GM19455 (cell line): ENCODE measurements at regions not wholly inside any gene's neighbourhood (a gene's known extent, or its start where the extent isn't known, plus 50 kb on each side); places are given as distances from the start of the nearest gene placed in this dataset.

Experiments
- ATAC-seq: cut with Tn5 transposase; IDR thresholded peaks from one replicate; pipeline ENCODE4 v1.9.1; 2021; ENCODE audit not compliant: unreplicated experiment

DNA sequence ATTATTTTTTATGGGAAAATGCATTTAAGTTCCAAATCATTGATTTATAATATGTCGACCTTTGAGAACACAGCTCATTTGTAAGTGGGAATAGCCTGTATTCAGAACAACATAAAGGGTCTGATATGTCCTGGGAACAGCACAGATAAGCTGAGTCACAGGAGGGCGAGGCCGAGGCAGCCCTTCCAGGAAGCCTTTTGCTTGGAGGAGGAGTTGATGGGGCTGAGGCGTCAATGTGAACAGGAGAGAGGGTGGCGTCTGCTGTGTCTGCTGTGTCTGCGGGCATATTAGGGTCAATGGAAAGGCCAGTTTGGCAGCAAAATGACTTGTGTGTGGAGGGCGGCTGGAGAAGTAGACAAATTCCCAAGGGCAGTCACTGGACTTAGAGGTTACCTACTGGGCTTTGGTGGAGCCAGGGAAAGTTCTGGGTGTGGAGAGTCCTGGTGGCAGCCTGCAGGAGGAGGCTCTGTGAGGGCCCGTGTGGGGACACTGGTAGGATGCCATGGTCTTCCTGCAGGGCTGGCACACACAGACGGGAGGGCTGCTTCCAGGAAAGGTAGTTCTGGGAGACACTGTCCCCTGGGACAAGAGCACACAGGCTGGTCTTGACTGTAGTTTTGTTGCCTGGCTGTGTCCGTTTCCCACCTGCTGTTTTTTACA, 128.1 kb downstream of the GLI2 start:
- ATAC-seq: no peak

DNA sequence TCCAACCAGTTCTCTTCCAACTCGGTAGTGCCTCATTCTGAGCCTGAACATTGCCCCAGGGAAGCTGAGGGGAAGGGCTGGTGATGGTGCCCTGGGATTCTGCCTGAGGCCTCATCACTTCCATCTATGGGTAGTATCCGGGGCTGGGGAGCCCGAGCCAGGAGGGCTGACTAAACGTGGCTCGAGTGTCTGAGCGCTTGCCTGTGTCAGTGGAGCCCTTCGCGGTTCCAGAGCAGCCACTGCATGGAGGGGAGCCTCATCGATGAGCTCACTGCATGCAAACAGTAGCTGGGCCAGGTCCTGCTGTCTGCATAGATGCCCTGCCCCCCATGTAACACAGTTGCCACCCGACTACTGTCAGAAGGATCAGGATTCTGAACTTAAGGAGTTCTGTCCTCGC, 129.3 kb downstream of the GLI2 start:
- no peak for ATAC-seq

DNA sequence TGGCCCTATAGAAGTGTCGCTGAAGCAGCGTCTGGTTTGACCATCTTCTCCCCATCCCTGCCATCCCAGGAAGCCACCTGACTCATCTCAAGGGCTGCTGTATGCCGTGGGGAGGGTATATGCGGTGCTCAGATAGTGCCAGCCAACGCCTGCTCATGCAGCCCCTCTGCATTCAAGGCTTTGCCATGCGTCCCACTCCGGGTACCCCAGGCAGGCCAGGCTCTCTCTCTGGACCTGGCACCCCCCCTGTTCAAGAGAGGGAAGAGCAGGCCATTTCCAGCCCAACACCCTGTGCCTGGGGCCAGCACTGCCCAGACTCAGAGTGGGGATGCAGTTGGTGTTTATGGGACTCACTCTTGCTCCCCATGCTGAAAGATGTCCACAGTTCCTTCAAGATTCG, 130.0 kb downstream of the GLI2 start:
- ATAC-seq: no peak

DNA sequence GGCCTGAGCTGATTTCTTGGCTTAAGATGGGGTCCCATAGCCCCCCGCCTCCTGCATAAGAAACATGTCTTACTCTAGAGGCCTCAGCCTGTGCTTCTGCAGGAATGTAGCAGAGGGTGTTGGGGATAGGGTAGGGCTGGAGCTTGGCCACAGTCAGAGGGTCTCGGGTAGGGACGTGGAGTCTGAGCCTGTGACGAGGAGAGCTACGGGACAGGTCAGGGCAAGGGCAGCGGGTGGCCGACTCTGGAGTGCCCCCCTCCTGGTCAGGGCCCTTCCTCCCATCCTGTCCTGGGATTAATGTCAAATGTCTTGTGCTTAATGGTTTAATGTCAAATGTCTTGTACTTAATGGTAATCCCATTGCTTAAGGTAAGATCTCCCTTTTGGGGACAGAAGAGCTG, 130.4 kb downstream of the GLI2 start:
- no peak for ATAC-seq

DNA sequence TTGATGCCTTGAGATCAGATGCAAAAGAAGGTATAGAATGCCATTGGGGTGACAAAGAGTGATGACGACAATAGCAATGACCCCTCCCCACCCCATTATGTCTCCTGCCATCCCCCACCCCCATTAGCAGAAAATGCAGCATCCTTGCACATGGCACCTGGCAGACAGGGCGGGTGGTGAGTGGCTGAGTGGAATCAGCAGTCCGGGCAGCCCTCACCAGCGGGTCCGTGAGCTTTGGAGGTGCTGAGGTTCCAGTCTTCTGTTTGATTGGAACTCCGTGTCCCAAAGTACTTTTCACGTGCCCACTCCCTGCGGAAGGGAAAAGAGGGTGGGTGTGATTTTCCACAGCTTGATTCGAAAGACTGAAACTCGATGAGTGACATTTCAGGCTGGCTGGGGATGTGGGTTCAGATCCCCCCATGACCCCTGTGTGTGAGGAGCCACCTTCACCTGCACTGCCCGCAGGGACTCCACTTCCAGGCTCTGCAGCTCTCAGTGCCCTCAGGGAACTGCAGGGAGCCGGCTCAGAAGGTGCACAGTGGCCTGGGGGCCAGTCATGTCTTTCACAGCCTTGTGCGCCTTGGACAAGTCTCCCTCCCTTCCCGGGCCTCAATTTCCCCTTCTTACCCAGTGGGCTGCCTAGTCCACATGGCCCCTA, 130.9 kb downstream of the GLI2 start:
- no peak for ATAC-seq

DNA sequence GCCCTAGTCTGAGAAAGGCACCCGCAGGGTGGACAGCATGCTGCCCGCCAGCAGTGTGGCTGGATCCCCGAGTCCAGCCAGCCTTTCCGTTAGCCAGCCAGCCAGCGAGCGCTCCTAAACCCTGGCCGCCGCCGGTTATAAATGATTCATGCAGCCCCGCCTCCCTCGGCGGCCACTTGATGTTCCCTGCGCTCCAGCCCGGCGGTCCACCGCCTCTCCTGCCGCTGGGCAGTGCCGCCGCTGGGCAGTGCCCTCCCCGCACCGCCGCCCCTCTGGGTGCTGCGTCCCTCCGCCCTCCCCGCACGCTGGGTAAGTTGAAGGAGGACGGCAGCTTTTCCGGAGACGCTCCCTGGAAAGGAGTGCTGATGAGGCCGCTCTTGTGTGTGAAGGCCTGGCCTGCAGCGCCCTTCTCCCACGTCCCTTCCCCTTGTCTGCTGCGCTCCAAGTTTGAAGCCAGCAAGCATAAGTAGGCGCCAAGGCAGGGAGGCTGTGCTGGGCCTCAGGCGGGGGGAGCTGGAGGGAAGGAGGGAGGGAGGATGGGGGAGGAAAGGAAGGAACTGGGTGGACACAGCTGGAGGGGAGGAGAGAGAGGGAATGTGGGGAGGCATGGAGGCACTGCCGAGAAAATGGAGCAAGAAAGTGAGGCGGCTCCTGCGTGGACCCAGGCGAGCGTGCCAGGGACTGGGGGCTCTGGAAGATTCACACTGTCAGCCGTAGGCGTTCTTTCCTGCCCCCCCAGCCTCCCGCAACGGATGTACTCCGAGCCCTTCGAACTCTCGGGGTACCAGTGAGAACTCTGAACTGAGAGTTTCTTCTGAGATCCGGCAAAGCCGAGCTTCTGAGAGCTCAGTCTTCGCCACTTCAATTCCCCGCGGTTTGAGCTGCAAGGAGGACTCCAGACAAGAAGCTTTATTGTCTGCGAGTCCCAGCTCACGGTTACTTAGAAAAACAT, 131.9 kb downstream of the GLI2 start:
- ATAC-seq: no peak

DNA sequence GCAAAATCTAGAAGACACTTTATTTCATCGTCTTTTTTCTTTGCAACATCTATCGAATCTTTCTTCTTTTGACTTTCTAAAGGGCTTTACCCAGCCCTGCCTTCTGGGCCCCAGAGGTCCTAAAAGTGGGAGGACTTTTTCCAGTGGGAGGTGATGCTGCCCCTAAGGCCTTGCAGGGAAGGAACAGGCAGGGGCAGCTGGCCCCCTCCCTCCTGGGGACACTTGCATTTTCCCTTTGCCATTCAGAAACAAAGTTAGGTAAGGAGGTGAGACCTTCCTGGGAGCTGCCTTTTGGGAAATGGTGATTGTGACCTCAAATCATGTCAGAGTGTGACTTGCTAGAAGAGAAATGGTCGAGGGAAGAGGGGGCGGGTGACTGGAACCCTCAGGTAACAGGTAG, 132.7 kb downstream of the GLI2 start:
- no peak for ATAC-seq

DNA sequence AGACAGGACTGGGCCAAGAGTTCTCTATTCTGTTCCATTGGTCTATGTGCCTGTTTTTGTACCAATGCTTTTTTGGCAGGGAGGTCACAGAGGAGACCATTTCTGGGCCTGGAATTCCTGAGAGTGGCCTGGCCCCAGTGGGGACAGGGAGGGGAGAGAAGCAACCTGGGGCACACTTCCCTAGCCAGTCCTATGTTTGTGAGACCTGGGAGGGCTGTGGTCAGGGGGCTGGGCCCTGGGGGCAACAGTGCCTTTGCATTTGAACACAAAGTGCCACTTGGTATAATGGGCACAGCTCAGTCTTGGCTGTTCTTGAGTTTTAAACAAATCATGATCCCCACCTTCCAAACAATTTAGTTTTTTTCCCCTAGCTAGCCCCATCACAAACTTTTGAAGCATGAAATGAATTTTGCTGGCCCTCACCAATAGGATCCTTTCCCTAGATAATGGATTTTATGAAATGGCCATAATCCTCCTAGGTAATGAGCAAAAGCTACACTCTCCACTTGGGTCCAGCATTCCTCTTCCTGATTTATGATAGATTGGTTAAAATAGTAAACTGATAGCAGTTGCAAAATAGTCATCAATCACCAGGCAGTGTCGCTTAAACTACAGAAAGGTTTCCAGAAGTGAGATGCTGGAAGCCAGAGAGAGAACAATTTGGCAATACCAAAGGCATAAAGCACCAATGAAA, 133.5 kb downstream of the GLI2 start:
- ATAC-seq: no peak

DNA sequence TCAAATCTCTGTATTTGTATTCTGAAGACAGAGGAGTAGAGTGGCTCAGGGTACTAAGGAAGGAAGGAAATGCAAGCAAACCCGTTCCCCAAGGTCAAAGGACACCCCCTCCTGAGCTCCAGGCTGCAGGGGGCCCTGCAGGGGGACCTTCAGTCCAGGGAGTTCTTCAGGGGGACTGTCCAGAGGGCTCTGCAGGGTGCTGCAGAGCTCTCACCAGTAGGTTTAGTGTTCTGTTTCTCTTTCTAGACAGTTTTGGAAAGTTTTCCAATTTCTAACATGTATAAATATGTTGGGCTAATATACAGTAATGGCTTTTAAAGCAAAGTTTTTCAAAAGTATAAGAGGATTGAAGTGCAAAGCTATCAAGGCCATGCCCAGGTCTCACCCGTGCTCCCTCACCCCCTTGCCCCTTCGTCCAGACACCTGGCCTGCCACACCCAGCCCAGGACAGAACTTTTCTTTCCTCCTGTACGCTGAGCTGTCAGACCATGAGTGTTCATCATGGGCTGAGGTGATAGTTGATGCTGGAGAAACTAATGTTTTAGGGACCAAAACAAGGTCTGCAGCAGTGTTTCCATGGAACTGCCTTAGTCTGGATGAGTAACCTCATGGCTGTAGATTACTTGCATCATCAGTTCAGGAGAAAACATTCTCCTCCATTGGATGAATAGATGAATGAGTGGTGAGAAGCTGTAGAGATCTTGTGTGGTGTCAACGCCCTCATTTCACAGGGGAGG, 134.2 kb downstream of the GLI2 start:
- ATAC-seq: no peak

DNA sequence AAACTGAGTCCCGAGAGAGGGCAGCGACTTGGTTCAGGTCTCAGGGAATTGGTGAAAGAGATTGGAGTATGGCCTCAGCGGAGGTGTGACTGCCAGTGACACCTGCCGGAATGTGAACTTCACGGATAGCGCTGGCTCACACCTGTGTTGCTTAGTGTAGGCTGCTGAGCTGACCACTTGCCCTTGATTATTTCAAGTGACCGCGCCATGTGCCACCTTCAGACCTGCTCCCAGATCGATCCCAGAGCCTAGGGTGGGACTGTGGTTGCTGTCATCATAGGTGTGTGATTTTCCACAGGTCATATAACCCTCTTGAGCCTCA, 134.8 kb downstream of the GLI2 start:
- ATAC-seq: no peak

DNA sequence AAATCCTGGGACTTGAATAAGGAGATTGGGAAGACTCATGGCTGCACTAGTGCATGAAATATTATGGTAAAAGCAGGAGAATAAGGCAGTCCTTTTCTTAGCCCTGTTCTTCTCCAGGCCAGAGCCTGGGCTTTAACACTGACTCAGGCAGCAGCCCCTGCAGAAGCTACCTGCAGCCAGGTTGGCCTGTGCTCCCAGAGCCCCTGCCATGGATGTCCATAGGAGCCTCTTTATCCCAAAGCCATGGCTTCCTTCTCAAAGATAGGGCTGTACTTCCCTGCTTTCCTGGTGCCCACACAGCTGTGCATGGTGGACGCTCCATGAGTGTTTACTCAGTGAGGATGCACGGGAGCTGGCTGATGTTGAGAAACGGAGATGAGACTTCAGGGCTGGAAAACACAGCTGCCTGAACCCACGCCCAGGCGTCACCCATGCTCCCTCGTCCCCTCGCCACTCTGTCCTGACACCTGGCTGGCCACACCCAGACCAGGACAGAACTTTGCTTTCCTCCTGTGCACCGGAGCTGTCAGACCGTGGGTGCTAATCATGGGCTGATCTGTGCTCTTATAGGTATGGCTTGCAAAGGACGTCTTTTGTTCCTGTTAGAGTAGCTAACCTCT, 135.5 kb downstream of the GLI2 start:
- ATAC-seq: no peak

DNA sequence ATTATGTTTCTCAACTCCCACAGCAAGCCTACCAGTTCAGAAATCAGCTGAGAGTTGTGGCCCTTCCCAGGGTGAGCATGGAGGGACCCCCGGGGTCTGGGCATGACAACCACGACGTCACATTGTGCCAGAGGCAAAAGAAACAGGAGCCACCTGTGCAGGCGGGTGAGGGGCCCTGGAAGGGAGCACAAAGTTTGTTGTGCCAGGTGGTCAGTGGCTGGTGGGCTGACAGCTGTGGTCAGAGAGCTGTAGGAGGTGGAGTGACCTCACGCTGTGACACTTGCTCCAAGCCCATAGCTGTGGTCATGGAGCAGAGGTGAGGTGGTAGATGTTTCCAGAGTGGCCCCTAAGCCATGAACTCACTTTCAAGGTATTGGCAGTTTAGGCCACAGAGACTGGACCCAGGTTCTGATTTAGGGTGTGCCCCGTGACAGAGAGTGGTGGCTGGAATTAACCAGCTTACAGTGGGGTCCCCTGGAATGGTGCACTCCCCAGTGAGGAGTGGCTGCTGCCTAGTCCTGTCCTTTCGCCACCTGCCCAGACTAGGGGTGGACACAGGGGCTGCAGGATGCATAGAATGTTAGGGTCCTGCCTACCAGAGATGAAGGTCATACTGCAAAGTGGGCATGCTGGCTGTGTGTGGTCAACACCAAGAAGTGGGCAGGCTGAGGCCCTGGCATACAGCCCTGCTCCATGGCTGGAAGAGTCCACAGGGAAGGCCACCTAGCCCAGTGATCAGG, 136.4 kb downstream of the GLI2 start:
- no peak for ATAC-seq

DNA sequence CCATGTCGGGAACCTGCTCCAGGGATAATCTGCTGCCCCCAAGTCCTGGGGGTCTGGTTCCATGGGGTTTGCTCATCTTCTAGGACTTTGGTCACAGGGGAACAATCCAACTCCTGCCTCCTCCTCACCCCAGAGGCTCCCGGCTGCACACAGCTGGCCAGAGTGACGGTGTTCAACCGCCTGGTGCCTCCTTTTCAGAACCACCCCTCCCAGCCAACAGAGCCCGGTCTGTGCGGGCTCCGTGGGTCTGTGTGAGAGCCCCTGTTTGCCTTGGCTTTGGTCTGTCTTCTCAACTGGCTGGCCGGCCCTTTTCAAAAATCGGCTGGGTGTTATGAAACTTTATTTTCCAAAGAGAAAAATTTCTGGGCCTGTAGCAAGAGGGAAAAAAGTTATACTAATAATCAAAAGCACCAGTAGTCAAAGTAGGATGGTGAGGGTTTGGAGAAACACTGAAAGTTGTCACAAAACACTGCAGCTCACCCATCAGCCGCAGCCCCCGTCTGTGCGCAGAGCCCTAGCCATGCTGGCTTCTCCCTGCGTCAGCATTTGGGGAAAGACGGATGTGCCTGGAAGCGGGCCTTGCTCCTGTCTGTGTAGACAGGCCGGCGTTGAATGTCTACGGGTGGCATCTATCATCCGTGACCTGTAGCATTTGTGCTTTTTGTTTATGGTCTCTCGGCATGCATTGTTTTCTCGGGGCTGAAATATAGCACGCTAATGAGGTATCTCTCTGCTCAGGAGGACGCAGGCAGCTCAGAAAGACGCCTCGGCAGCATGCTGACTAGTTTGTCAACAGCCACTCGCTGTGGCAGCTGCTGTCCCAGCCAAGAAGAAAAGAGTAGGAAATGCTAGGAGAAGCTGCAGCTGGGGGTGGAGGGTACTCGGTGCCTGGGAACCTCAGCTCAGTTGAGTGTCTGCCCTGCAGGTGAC, 138.6 kb downstream of the GLI2 start:
- ATAC-seq: no peak

DNA sequence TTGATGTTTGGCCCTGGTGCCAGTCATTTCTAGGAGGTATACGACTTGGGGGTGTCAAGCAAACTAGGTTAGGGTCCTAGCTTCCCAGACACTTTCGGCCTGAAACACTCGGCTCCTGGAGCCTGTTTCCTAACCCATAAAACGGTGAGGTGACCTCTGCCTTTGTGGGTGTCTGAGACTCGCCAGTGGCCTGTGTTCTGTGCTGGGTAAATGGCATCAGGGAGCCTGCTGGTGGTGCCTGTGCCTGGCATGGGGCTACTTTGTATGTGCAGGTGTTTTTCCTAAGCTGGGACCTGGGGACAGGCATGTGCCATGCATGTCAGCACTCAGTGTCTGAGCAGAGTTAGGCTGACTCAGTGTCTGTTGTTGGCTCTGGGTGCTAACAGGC, 139.2 kb downstream of the GLI2 start:
- no peak for ATAC-seq

DNA sequence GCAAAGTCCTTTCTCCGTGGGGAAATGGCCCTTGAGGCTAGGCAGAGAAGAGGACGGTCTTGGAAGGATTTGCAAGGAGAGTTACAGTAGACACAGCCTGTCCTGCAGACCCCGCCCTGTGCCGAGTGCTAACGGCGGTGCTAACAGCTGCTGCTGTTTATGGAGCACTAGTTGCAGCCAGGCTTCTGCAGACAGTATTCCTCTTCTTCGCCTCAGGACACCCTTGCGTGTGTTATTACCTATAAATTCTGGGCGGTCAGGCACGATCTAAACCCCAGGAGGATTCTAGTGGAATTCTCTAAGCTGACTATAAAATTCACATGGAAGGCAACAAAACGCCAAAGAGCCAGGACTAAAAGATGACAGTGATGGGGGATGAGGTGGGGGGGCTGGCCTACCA, 139.8 kb downstream of the GLI2 start:
- no peak for ATAC-seq

DNA sequence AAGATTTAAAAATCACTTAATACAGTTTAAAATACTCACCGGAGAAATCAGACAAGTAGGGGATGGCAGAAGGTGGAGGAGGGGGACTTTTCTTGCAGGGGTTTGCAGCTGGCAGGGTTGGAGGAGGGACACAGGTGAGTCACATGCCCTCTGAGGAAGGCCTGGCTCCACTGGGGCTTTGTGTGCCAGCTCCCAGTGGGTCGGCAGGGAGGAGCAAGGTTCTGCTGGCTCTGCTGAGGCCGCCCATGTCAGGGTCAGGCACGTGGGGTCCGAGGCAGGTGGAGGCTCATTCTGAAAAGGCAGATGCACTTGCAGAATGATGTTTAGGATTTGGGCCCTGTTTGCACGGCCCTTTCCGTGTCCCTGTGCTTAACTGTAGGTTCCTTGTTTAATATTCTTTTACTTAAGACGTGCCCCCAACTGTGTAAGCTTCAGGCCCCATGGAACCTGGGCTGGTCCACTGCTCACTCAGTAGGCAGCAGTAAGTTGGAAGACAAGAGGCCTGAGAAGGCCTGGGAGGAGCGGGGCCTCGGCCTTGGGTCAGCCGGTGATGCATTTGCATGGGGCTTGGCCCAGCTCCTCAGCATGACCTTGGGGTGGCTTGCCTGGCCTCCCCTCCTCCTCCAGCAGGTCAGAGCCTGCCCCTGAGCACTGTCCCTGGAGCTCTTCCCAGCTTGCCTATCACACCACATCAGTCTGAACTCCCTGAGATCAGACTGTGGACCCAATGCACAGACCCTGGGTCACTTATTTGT, 141.0 kb downstream of the GLI2 start:
- no peak for ATAC-seq

DNA sequence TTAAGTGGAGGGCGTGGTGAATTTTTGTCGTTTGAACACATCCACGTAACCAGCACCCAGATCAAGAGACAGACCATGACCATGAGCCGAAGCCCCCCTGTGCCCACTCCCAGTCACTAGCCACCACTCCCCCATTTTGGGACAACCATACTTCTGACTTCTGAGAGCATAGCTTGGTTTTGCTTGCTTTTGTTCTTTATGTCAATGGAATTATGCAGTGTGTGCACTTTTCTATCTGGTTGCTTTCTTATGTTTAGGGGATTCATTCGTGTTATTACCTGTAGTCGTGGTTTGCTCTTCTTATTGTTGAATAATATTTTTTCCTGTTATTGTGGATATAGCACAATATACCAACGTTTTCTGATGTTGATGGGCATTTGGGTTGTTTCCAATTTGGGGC, 141.7 kb downstream of the GLI2 start:
- ATAC-seq: no peak

DNA sequence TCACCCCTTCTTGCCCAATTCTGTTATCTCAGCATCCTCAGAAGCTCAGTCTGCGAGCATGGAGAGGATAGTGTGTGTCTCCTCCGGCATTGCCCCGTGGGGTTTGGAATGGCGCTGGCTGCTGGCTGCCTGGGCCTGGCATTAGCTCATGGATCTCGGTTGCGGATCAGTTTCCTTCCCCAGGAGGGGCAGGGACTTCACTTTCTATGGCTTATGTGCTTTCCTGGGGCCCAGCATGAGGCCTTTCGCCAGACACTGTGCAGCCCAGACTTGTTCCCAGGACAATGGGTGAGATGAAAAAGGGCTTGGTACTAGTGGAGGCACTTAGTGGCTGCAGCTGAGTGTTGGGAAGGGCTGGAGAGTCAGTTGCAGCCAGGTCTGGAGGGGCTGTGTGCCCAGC, 143.3 kb downstream of the GLI2 start:
- no peak for ATAC-seq
